ENCODE measurements at regions not wholly inside any gene's neighbourhood (a gene's known extent, or its start where the extent isn't known, plus 50 kb on each side); places are given as distances from the start of the nearest gene placed in this dataset.

- no peaks in the 10 kb centered on the region for H3K79me2 ChIP-seq (ENCODE audit: insufficient read depth, low read length)
- H3K9ac ChIP-seq (ENCODE audit: low read depth, low read length): no peak overlapping the region
- no peaks in the 10 kb centered on the region for H3K36me3 ChIP-seq (ENCODE audit: insufficient read depth, low read length)
- no peak overlapping the region for H2AFZ ChIP-seq (ENCODE audit: low read depth, low read length)
- H4K20me1 ChIP-seq (ENCODE audit: insufficient read depth, low read length): no peaks in the 10 kb centered on the region
- DNase-seq: no peak
- no peak for ATAC-seq (ENCODE audit: insufficient read depth, low read depth)
- no peaks in the 10 kb centered on the region for H3K27me3 ChIP-seq (ENCODE audit: insufficient read depth, low read length, poor library complexity)
- no peak overlapping the region for H3K4me3 ChIP-seq (ENCODE audit: low read depth in 1 of 2, low read length in 2 of 2)
- H3K4me1 ChIP-seq (ENCODE audit: insufficient read depth, low read length): no peaks in the 10 kb centered on the region
- H3K9me3 ChIP-seq (ENCODE audit: insufficient read depth, low read length, severe bottlenecking): no peaks in the 10 kb centered on the region
- TF ChIP-seq CTCF (IDR thresholded peaks at IDR 0.05; ENCODE audit: borderline replicate concordance, extremely low read depth, low read length, poor library complexity, severe bottlenecking) (no peak), EZH2 (IDR thresholded peaks at IDR 0.05; ENCODE audit: borderline replicate concordance, low read depth, low read length, severe bottlenecking) (no peak)
- H3K4me2 ChIP-seq (ENCODE audit: insufficient read depth, low read length): no peak overlapping the region
- no peak overlapping the region for H3K27ac ChIP-seq (ENCODE audit: low read length)
These were observed 656.0 kb downstream of the MCTP2 start for GRCh38 chr15:94887391-94887790.

GRCh38 chr15:94889153-94889552 lies 657.8 kb downstream of the MCTP2 start:
- Histone ChIP-seq H2AFZ (ENCODE audit: low read depth, low read length) (no peak overlapping the region), H3K4me2 (ENCODE audit: insufficient read depth, low read length) (no peak overlapping the region), H3K9ac (ENCODE audit: low read depth, low read length) (no peak overlapping the region), H3K79me2 (ENCODE audit: insufficient read depth, low read length) (no peaks in the 10 kb centered on the region), H3K4me1 (ENCODE audit: insufficient read depth, low read length) (no peaks in the 10 kb centered on the region), H3K36me3 (ENCODE audit: insufficient read depth, low read length) (no peaks in the 10 kb centered on the region), H3K9me3 (ENCODE audit: insufficient read depth, low read length, severe bottlenecking) (no peaks in the 10 kb centered on the region), H3K27ac (ENCODE audit: low read length) (no peak overlapping the region), H4K20me1 (ENCODE audit: insufficient read depth, low read length) (no peaks in the 10 kb centered on the region), H3K27me3 (ENCODE audit: insufficient read depth, low read length, poor library complexity) (no peaks in the 10 kb centered on the region), H3K4me3 (ENCODE audit: low read depth in 1 of 2, low read length in 2 of 2) (no peak overlapping the region)
- TF ChIP-seq EZH2 (IDR thresholded peaks at IDR 0.05; ENCODE audit: borderline replicate concordance, low read depth, low read length, severe bottlenecking) (no peak), CTCF (IDR thresholded peaks at IDR 0.05; ENCODE audit: borderline replicate concordance, extremely low read depth, low read length, poor library complexity, severe bottlenecking) (no peak)
- DNase-seq: no peak
- no peak for ATAC-seq (ENCODE audit: insufficient read depth, low read depth)

DNA sequence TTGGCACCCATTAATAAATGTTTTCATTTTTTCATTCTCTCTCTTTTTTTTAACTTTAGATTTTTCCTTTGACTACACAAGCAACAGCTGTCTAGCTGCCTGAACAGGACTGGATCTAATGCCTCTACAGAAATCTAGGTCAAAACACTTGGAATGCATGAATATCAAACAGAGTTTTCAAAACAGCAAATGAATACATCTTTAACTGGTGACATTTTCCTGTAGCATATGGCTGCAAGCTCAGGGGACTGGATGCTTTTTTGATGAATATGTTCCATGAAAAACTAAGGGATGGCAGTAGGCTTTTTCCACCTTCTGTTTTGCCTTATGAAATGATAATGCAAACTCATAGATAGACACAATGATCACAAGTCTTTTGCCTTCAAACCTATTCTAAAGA lies 661.7 kb downstream of the MCTP2 start:
- H3K36me3 ChIP-seq (ENCODE audit: insufficient read depth, low read length): no peaks in the 10 kb centered on the region

More for the DNA sequence above, 661.7 kb downstream of the MCTP2 start:
- H3K9me3 ChIP-seq (ENCODE audit: insufficient read depth, low read length, severe bottlenecking): no peaks in the 10 kb centered on the region
- H2AFZ ChIP-seq (ENCODE audit: low read depth, low read length): no peak overlapping the region
- DNase-seq: no peak
- ATAC-seq (ENCODE audit: insufficient read depth, low read depth): no peak
- no peaks in the 10 kb centered on the region for H4K20me1 ChIP-seq (ENCODE audit: insufficient read depth, low read length)
- no peak overlapping the region for H3K9ac ChIP-seq (ENCODE audit: low read depth, low read length)
- no peaks in the 10 kb centered on the region for H3K79me2 ChIP-seq (ENCODE audit: insufficient read depth, low read length)
- no peak overlapping the region for H3K4me2 ChIP-seq (ENCODE audit: insufficient read depth, low read length)
- no peaks in the 10 kb centered on the region for H3K4me1 ChIP-seq (ENCODE audit: insufficient read depth, low read length)
- TF ChIP-seq CTCF (IDR thresholded peaks at IDR 0.05; ENCODE audit: borderline replicate concordance, extremely low read depth, low read length, poor library complexity, severe bottlenecking) (no peak), EZH2 (IDR thresholded peaks at IDR 0.05; ENCODE audit: borderline replicate concordance, low read depth, low read length, severe bottlenecking) (no peak)
- no peak overlapping the region for H3K27ac ChIP-seq (ENCODE audit: low read length)
- no peaks in the 10 kb centered on the region for H3K27me3 ChIP-seq (ENCODE audit: insufficient read depth, low read length, poor library complexity)
- H3K4me3 ChIP-seq (ENCODE audit: low read depth in 1 of 2, low read length in 2 of 2): no peak overlapping the region
